ENCODE measurements at regions not wholly inside any gene's neighbourhood (a gene's known extent, or its start where the extent isn't known, plus 50 kb on each side); places are given as distances from the start of the nearest gene placed in this dataset.

DNA sequence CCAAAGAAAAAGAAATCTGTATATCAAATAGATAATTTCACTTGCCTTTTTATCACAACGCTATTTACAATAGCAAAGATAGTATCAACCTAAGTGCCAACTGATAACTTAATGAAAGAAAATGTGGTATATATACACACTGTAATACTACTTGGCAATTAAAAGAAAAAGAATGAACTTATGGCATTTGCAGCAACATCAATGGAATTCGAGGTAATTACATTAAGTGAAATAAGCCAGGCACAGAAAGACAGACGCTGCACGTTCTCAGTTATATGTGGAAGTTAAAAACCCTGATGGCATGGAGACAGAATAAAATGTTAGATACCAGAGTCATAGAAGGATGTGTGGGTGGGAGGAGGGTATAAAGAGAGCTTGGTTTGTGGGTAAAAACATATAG lies 1260.5 kb upstream of the PCDH9 start:
- Histone ChIP-seq H3K79me2 (ENCODE audit: insufficient read depth) (no peaks in the 10 kb centered on the region), H3K36me3 (ENCODE audit: low read depth) (no peaks in the 10 kb centered on the region), H3K4me3 (no peak overlapping the region), H3K9me2 (ENCODE audit: insufficient read depth) (no peaks in the 10 kb centered on the region), H3K9ac (no peak overlapping the region), H3K27me3 (replicated peaks; ENCODE audit: insufficient read depth) (no peaks in the 10 kb centered on the region), H3K4me2 (ENCODE audit: unreplicated experiment) (no peak overlapping the region), H3F3A (ENCODE audit: insufficient read depth) (no peaks in the 10 kb centered on the region), H3K4me1 (ENCODE audit: insufficient read depth) (no peaks in the 10 kb centered on the region), H4K20me1 (ENCODE audit: insufficient read depth) (no peaks in the 10 kb centered on the region), H3K9me3 (ENCODE audit: low read depth) (peaks cover 2% of the 10 kb centered on the region), H2AFZ (no peak overlapping the region), H3K27ac (no peak overlapping the region)
- no peak for DNase-seq
- TF ChIP-seq EZH2phosphoT487 (IDR thresholded peaks at IDR 0.05; ENCODE audit: insufficient read depth, low read depth): no peak
- no peak for TF ChIP-seq EZH2 (IDR thresholded peaks at IDR 0.05; ENCODE audit: insufficient read depth, poor library complexity, severe bottlenecking)
- WGBS, 2 experiments (ENCODE audit: low coverage in 1 of 2, low lambda C conversion rate in 2 of 2, missing lambda C conversion rate in 2 of 2): 6 to 7% methylated on average over 4 of the region's 4 CpGs
- in situ Hi-C loops (cut with MboI): no loop called here

GRCh38 chr13:68481130-68481529 lies 1251.0 kb upstream of the PCDH9 start:
- no peak for DNase-seq
- in situ Hi-C loops (cut with MboI): no loop called here
- H3K36me3 ChIP-seq (ENCODE audit: low read depth): no peaks in the 10 kb centered on the region
- H3K4me2 ChIP-seq (ENCODE audit: unreplicated experiment): no peak overlapping the region
- H3K4me3 ChIP-seq: no peak overlapping the region
- no peaks in the 10 kb centered on the region for H3K9me2 ChIP-seq (ENCODE audit: insufficient read depth)
- 0% methylated on average over 2 of the region's 2 CpGs for WGBS, 2 experiments (ENCODE audit: low coverage in 1 of 2, low lambda C conversion rate in 2 of 2, missing lambda C conversion rate in 2 of 2)
- H3K9ac ChIP-seq: no peak overlapping the region
- no peaks in the 10 kb centered on the region for H3F3A ChIP-seq (ENCODE audit: insufficient read depth)
- no peaks in the 10 kb centered on the region for H3K9me3 ChIP-seq (ENCODE audit: low read depth)
- H2AFZ ChIP-seq: no peak overlapping the region
- H3K79me2 ChIP-seq (ENCODE audit: insufficient read depth): no peaks in the 10 kb centered on the region
- no peaks in the 10 kb centered on the region for H3K27me3 ChIP-seq (replicated peaks; ENCODE audit: insufficient read depth)
- no peak overlapping the region for H3K27ac ChIP-seq
- TF ChIP-seq EZH2 (IDR thresholded peaks at IDR 0.05; ENCODE audit: insufficient read depth, poor library complexity, severe bottlenecking) (no peak), EZH2phosphoT487 (IDR thresholded peaks at IDR 0.05; ENCODE audit: insufficient read depth, low read depth) (no peak)
- H4K20me1 ChIP-seq (ENCODE audit: insufficient read depth): no peaks in the 10 kb centered on the region
- H3K4me1 ChIP-seq (ENCODE audit: insufficient read depth): no peaks in the 10 kb centered on the region

DNA sequence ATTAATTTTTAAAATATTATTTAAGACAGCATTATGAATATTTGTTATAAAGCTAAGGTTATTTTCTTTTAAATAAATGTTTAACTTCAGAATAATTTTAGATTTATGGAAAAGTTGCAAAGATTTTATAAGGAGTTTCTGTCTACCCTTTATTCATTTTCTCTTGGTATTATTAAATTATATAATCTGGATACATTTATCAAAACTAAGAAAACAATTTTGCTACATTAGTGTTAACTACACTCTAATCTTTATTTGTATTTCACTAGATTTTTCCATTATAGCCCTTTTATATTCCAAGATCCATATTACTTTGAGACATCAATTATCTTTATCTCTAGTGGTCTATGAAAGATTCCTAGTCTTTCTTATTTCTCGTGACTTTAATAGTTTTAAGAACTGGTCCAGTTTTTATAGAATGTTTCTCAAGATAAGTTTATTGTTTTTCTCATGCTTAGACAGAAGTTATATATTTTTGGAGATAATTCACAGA lies 1243.7 kb upstream of the PCDH9 start:
- Histone ChIP-seq H3K4me3 (no peak overlapping the region), H3K4me1 (ENCODE audit: insufficient read depth) (no peaks in the 10 kb centered on the region), H3K9me2 (ENCODE audit: insufficient read depth) (no peaks in the 10 kb centered on the region), H2AFZ (no peak overlapping the region), H3K79me2 (ENCODE audit: insufficient read depth) (no peaks in the 10 kb centered on the region), H3K9me3 (ENCODE audit: low read depth) (no peaks in the 10 kb centered on the region), H3K4me2 (ENCODE audit: unreplicated experiment) (no peak overlapping the region), H3F3A (ENCODE audit: insufficient read depth) (no peaks in the 10 kb centered on the region), H3K27ac (no peak overlapping the region), H3K27me3 (replicated peaks; ENCODE audit: insufficient read depth) (no peaks in the 10 kb centered on the region), H3K36me3 (ENCODE audit: low read depth) (no peaks in the 10 kb centered on the region), H4K20me1 (ENCODE audit: insufficient read depth) (no peaks in the 10 kb centered on the region), H3K9ac (no peak overlapping the region)
- DNase-seq: no peak
- WGBS, 2 experiments (ENCODE audit: low coverage in 1 of 2, low lambda C conversion rate in 2 of 2, missing lambda C conversion rate in 2 of 2): 0 to 8% methylated on average over 1 of the region's 1 CpG
- in situ Hi-C loops (cut with MboI): no loop called here
- TF ChIP-seq EZH2 (IDR thresholded peaks at IDR 0.05; ENCODE audit: insufficient read depth, poor library complexity, severe bottlenecking) (no peak), EZH2phosphoT487 (IDR thresholded peaks at IDR 0.05; ENCODE audit: insufficient read depth, low read depth) (no peak)

GRCh38 chr13:68467160-68467559 lies 1237.0 kb upstream of the PCDH9 start:
- H3K9ac ChIP-seq: no peak overlapping the region
- no peak overlapping the region for H3K4me2 ChIP-seq (ENCODE audit: unreplicated experiment)
- no peak for DNase-seq
- no peaks in the 10 kb centered on the region for H3F3A ChIP-seq (ENCODE audit: insufficient read depth)
- H3K27ac ChIP-seq: no peak overlapping the region
- WGBS, 2 experiments (ENCODE audit: low coverage in 1 of 2, low lambda C conversion rate in 2 of 2, missing lambda C conversion rate in 2 of 2): 18 to 21% methylated on average over 4 of the region's 4 CpGs
- H3K79me2 ChIP-seq (ENCODE audit: insufficient read depth): no peaks in the 10 kb centered on the region
- H3K36me3 ChIP-seq (ENCODE audit: low read depth): no peaks in the 10 kb centered on the region
- H3K4me1 ChIP-seq (ENCODE audit: insufficient read depth): no peaks in the 10 kb centered on the region
- H3K9me3 ChIP-seq (ENCODE audit: low read depth): no peaks in the 10 kb centered on the region
- no peak overlapping the region for H3K4me3 ChIP-seq
- H3K27me3 ChIP-seq (replicated peaks; ENCODE audit: insufficient read depth): no peaks in the 10 kb centered on the region
- no peak for TF ChIP-seq EZH2phosphoT487 (IDR thresholded peaks at IDR 0.05; ENCODE audit: insufficient read depth, low read depth)
- no peak for TF ChIP-seq EZH2 (IDR thresholded peaks at IDR 0.05; ENCODE audit: insufficient read depth, poor library complexity, severe bottlenecking)
- in situ Hi-C loops (cut with MboI): no loop called here
- H2AFZ ChIP-seq: no peak overlapping the region
- no peaks in the 10 kb centered on the region for H3K9me2 ChIP-seq (ENCODE audit: insufficient read depth)
- no peaks in the 10 kb centered on the region for H4K20me1 ChIP-seq (ENCODE audit: insufficient read depth)

- Histone ChIP-seq H3K79me2 (ENCODE audit: insufficient read depth) (no peaks in the 10 kb centered on the region), H3K4me3 (no peak overlapping the region), H3K4me2 (ENCODE audit: unreplicated experiment) (no peak overlapping the region), H4K20me1 (ENCODE audit: insufficient read depth) (no peaks in the 10 kb centered on the region), H2AFZ (no peak overlapping the region), H3K9me2 (ENCODE audit: insufficient read depth) (no peaks in the 10 kb centered on the region), H3K27ac (no peak overlapping the region), H3K9ac (no peak overlapping the region), H3K4me1 (ENCODE audit: insufficient read depth) (no peaks in the 10 kb centered on the region), H3K36me3 (ENCODE audit: low read depth) (no peaks in the 10 kb centered on the region), H3F3A (ENCODE audit: insufficient read depth) (no peaks in the 10 kb centered on the region), H3K9me3 (ENCODE audit: low read depth) (no peaks in the 10 kb centered on the region), H3K27me3 (replicated peaks; ENCODE audit: insufficient read depth) (no peaks in the 10 kb centered on the region)
- in situ Hi-C loops (cut with MboI): no loop called here
- TF ChIP-seq EZH2 (IDR thresholded peaks at IDR 0.05; ENCODE audit: insufficient read depth, poor library complexity, severe bottlenecking): no peak
- TF ChIP-seq EZH2phosphoT487 (IDR thresholded peaks at IDR 0.05; ENCODE audit: insufficient read depth, low read depth): no peak
- no peak for DNase-seq
Observed at GRCh38 chr13:68440874-68441273, 1210.7 kb upstream of the PCDH9 start.

Data from GM23248 (cell line).